Central memory CD8-positive, alpha-beta T cell (primary cell): ENCODE measurements at regions not wholly inside any gene's neighbourhood (a gene's known extent, or its start where the extent isn't known, plus 50 kb on each side); places are given as distances from the start of the nearest gene placed in this dataset.

Experiments used
- ATAC-seq: fragments of 150-1000 bp; cut with Tn5 transposase; replicated peaks from 2 replicates; pipeline ENCODE4 v1.10.0; 2022; ENCODE audit warnings: mild to moderate bottlenecking, moderate FRiP score, moderate number of reproducible peaks; ENCODE audit not compliant: poor library complexity, severe bottlenecking; ENCODE audit errors: extremely low read depth
- DNase-seq, 2 donors: peaks; one replicate each; pipeline ENCODE4 v3.0.0; 2021; ENCODE audit warnings: low spot score in 2 of 2
- H3K27ac Mint-ChIP-seq: one replicate; pipeline ENCODE4 v1.8.0; 2022; ENCODE audit warnings: low read depth, mild to moderate bottlenecking, moderate library complexity, mixed read lengths
- H3K27me3 Mint-ChIP-seq: one replicate; pipeline ENCODE4 v1.8.0; 2022; ENCODE audit warnings: mixed read lengths
- H3K36me3 Mint-ChIP-seq: one replicate; pipeline ENCODE4 v1.8.0; 2022; ENCODE audit warnings: mild to moderate bottlenecking, moderate library complexity, mixed read lengths; ENCODE audit not compliant: insufficient read depth
- H3K4me1 Mint-ChIP-seq: one replicate; pipeline ENCODE4 v1.8.0; 2022; ENCODE audit warnings: mixed read lengths
- H3K4me3 Mint-ChIP-seq: one replicate; pipeline ENCODE4 v1.8.0; 2022; ENCODE audit warnings: mild to moderate bottlenecking, moderate library complexity, mixed read lengths
- H3K9me3 Mint-ChIP-seq: one replicate; pipeline ENCODE4 v1.8.0; 2022; ENCODE audit warnings: mixed read lengths

GRCh38 chr1:238787471-238787870 lies 598.9 kb upstream of the CHRM3 start:
- no peaks in the 10 kb centered on the region for H3K36me3 Mint-ChIP-seq
- DNase-seq = no peak
- peaks cover 34% of the 10 kb centered on the region for H3K9me3 Mint-ChIP-seq
- H3K27ac Mint-ChIP-seq = no peak overlapping the region
- H3K4me1 Mint-ChIP-seq = no peaks in the 10 kb centered on the region
- ATAC-seq = no peak
- H3K27me3 Mint-ChIP-seq = no peaks in the 10 kb centered on the region
- no peak overlapping the region for H3K4me3 Mint-ChIP-seq

GRCh38 chr1:238783633-238784032 lies 602.7 kb upstream of the CHRM3 start:
- Mint-ChIP-seq H3K4me3 (no peak overlapping the region), H3K9me3 (peaks cover 37% of the 10 kb centered on the region), H3K27ac (no peak overlapping the region), H3K4me1 (no peaks in the 10 kb centered on the region), H3K36me3 (no peaks in the 10 kb centered on the region), H3K27me3 (no peaks in the 10 kb centered on the region)
- ATAC-seq (no peak), DNase-seq (no peak)

- Mint-ChIP-seq H3K36me3 (no peaks in the 10 kb centered on the region), H3K4me3 (no peak overlapping the region), H3K4me1 (no peaks in the 10 kb centered on the region), H3K27ac (no peak overlapping the region), H3K27me3 (no peaks in the 10 kb centered on the region), H3K9me3 (peaks cover 26% of the 10 kb centered on the region)
- ATAC-seq (no peak), DNase-seq (no peak)
Observed at GRCh38 chr1:238779716-238780115, 606.7 kb upstream of the CHRM3 start.

- DNase-seq = no peak
- Mint-ChIP-seq H3K27me3 (no peaks in the 10 kb centered on the region), H3K4me3 (no peak overlapping the region), H3K27ac (no peak overlapping the region), H3K4me1 (no peaks in the 10 kb centered on the region), H3K9me3 (peaks cover 26% of the 10 kb centered on the region), H3K36me3 (no peaks in the 10 kb centered on the region)
- ATAC-seq = no peak
Observed at GRCh38 chr1:238778113-238778512, 608.3 kb upstream of the CHRM3 start.

- ATAC-seq (no peak), DNase-seq (no peak)
- H3K27ac Mint-ChIP-seq = no peak overlapping the region
- H3K36me3 Mint-ChIP-seq = no peaks in the 10 kb centered on the region
- no peak overlapping the region for H3K4me3 Mint-ChIP-seq
- H3K27me3 Mint-ChIP-seq = no peaks in the 10 kb centered on the region
- no peaks in the 10 kb centered on the region for H3K4me1 Mint-ChIP-seq
- peaks cover 24% of the 10 kb centered on the region for H3K9me3 Mint-ChIP-seq
Observed at GRCh38 chr1:238777551-238777950, 608.8 kb upstream of the CHRM3 start.

GRCh38 chr1:238776126-238776525 lies 610.2 kb upstream of the CHRM3 start:
- DNase-seq = no peak
- Mint-ChIP-seq H3K4me3 (no peak overlapping the region), H3K9me3 (peaks cover 22% of the 10 kb centered on the region), H3K27me3 (no peaks in the 10 kb centered on the region), H3K27ac (no peak overlapping the region), H3K36me3 (no peaks in the 10 kb centered on the region), H3K4me1 (no peaks in the 10 kb centered on the region)
- ATAC-seq = no peak

- no peak overlapping the region for H3K4me3 Mint-ChIP-seq
- ATAC-seq (no peak), DNase-seq (no peak)
- H3K4me1 Mint-ChIP-seq = no peaks in the 10 kb centered on the region
- H3K36me3 Mint-ChIP-seq = no peaks in the 10 kb centered on the region
- H3K27me3 Mint-ChIP-seq = no peaks in the 10 kb centered on the region
- peaks cover 9% of the 10 kb centered on the region for H3K9me3 Mint-ChIP-seq
- no peak overlapping the region for H3K27ac Mint-ChIP-seq
Observed at GRCh38 chr1:238772322-238772721, 614.0 kb upstream of the CHRM3 start.

GRCh38 chr1:238767321-238767720 lies 619.0 kb upstream of the CHRM3 start:
- Mint-ChIP-seq H3K36me3 (no peaks in the 10 kb centered on the region), H3K9me3 (peaks cover 33% of the 10 kb centered on the region), H3K4me1 (no peaks in the 10 kb centered on the region), H3K27ac (no peak overlapping the region), H3K4me3 (no peak overlapping the region), H3K27me3 (no peaks in the 10 kb centered on the region)
- DNase-seq (no peak), ATAC-seq (no peak)

- Mint-ChIP-seq H3K9me3 (peaks cover 28% of the 10 kb centered on the region), H3K4me1 (no peaks in the 10 kb centered on the region), H3K36me3 (no peaks in the 10 kb centered on the region), H3K4me3 (no peak overlapping the region), H3K27ac (no peak overlapping the region), H3K27me3 (no peaks in the 10 kb centered on the region)
- DNase-seq = no peak
- ATAC-seq = no peak
Observed at GRCh38 chr1:238764779-238765178, 621.6 kb upstream of the CHRM3 start.

- peaks cover 29% of the 10 kb centered on the region for H3K9me3 Mint-ChIP-seq
- H3K4me1 Mint-ChIP-seq = no peaks in the 10 kb centered on the region
Observed at GRCh38 chr1:238753252-238753651, 633.1 kb upstream of the CHRM3 start.

GRCh38 chr1:238752327-238752726 lies 634.0 kb upstream of the CHRM3 start:
- no peaks in the 10 kb centered on the region for H3K4me1 Mint-ChIP-seq
- peaks cover 26% of the 10 kb centered on the region for H3K9me3 Mint-ChIP-seq
- no peaks in the 10 kb centered on the region for H3K36me3 Mint-ChIP-seq
- no peak overlapping the region for H3K4me3 Mint-ChIP-seq
- H3K27ac Mint-ChIP-seq = no peak overlapping the region
- DNase-seq (no peak), ATAC-seq (no peak)
- no peaks in the 10 kb centered on the region for H3K27me3 Mint-ChIP-seq

More at GRCh38 chr1:238753252-238753651, 633.1 kb upstream of the CHRM3 start:
- no peaks in the 10 kb centered on the region for H3K27me3 Mint-ChIP-seq
- DNase-seq (no peak), ATAC-seq (no peak)
- no peaks in the 10 kb centered on the region for H3K36me3 Mint-ChIP-seq
- H3K27ac Mint-ChIP-seq = no peak overlapping the region
- no peak overlapping the region for H3K4me3 Mint-ChIP-seq

GRCh38 chr1:238745069-238745468 lies 641.3 kb upstream of the CHRM3 start:
- Mint-ChIP-seq H3K4me3 (no peak overlapping the region), H3K4me1 (no peaks in the 10 kb centered on the region), H3K27ac (no peak overlapping the region), H3K9me3 (peaks cover 22% of the 10 kb centered on the region), H3K27me3 (no peaks in the 10 kb centered on the region), H3K36me3 (no peaks in the 10 kb centered on the region)
- no peak for DNase-seq
- ATAC-seq = no peak

GRCh38 chr1:238738892-238739291 lies 647.5 kb upstream of the CHRM3 start:
- H3K27ac Mint-ChIP-seq = no peak overlapping the region
- H3K9me3 Mint-ChIP-seq = peaks cover 8% of the 10 kb centered on the region
- H3K4me3 Mint-ChIP-seq = no peak overlapping the region
- no peaks in the 10 kb centered on the region for H3K4me1 Mint-ChIP-seq
- DNase-seq = no peak
- no peak for ATAC-seq
- H3K27me3 Mint-ChIP-seq = no peaks in the 10 kb centered on the region
- H3K36me3 Mint-ChIP-seq = no peaks in the 10 kb centered on the region

GRCh38 chr1:238727670-238728069 lies 658.7 kb upstream of the CHRM3 start:
- Mint-ChIP-seq H3K36me3 (peaks cover 2% of the 10 kb centered on the region), H3K4me3 (no peak overlapping the region), H3K9me3 (peaks cover 16% of the 10 kb centered on the region), H3K27me3 (no peaks in the 10 kb centered on the region), H3K4me1 (no peaks in the 10 kb centered on the region), H3K27ac (no peak overlapping the region)
- no peak for DNase-seq
- no peak for ATAC-seq
